Epithelial cell of esophagus (primary cell): ENCODE measurements at regions not wholly inside any gene's neighbourhood (a gene's known extent, or its start where the extent isn't known, plus 50 kb on each side); places are given as distances from the start of the nearest gene placed in this dataset.

ENCODE experiments used
- DNase-seq: peaks from one replicate; pipeline ENCODE4 v3.0.0; 2010; ENCODE audit warnings: low read depth
- H3K4me3 ChIP-seq: 2 replicates; pipeline ENCODE4 v1.5.1; 2011; ENCODE audit warnings: mild to moderate bottlenecking, low read length, control low read depth
- TF ChIP-seq, protein P1 (sequence below): IDR thresholded peaks from 2 replicates; pipeline ENCODE4 v1.5.1; 2011; ENCODE audit warnings: low read depth, mild to moderate bottlenecking, low read length, control low read depth, inconsistent platforms; ENCODE audit not compliant: insufficient read depth; ENCODE audit errors: missing control alignments

DNA sequence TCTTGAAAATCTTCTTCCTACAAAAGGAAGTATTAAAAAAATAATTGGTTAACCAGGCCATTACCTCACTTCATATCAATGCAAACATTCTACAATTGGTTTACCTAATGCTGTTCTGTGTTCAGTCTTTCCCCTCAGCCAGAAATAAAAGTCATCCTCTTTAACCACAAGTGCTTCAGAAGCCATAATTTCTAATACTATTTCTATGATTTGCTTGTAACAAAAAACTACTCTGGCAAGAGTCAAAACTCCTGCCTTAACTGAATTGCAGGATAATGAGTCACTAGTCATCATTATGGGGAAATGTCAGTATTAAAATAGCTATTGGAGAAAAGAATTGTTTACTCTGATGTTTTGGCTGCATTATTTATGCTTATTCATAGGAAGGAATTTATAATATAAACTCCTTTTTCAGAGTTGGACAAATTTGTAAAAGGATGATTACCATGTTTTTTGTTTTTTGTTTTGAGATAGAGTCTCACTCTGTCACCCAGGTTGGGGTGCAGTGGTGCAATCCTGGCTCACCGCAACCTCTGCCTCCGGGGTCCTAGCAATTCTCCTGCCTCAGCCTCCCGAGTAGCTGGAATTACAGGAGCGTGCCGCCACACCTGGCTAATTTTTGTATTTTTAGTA, 55.5 kb upstream of the ODAD2 start:
- no peak overlapping the region for H3K4me3 ChIP-seq
- peak; percentile 69 for DNase-seq
- TF ChIP-seq, protein P1, sequence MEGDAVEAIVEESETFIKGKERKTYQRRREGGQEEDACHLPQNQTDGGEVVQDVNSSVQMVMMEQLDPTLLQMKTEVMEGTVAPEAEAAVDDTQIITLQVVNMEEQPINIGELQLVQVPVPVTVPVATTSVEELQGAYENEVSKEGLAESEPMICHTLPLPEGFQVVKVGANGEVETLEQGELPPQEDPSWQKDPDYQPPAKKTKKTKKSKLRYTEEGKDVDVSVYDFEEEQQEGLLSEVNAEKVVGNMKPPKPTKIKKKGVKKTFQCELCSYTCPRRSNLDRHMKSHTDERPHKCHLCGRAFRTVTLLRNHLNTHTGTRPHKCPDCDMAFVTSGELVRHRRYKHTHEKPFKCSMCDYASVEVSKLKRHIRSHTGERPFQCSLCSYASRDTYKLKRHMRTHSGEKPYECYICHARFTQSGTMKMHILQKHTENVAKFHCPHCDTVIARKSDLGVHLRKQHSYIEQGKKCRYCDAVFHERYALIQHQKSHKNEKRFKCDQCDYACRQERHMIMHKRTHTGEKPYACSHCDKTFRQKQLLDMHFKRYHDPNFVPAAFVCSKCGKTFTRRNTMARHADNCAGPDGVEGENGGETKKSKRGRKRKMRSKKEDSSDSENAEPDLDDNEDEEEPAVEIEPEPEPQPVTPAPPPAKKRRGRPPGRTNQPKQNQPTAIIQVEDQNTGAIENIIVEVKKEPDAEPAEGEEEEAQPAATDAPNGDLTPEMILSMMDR, result no peak

- DNase-seq, result no peak
- TF ChIP-seq, protein P1, result no peak
- no peak overlapping the region for H3K4me3 ChIP-seq
Observed at GRCh38 chr10:28049286-28049685, 50.4 kb upstream of the ODAD2 start.
